Activated T-cell treated with anti-CD3 and anti-CD28 coated beads for 24 hours (primary cell): ENCODE measurements at regions not wholly inside any gene's neighbourhood (a gene's known extent, or its start where the extent isn't known, plus 50 kb on each side); places are given as distances from the start of the nearest gene placed in this dataset.

Experiments used
- DNase-seq: peaks from one replicate; pipeline ENCODE4 v3.0.0-alpha.2; 2020; ENCODE audit warnings: low read depth

- DNase-seq, result no peak
Observed at GRCh38 chr17:5786510-5786875, 202.2 kb upstream of the NLRP1 start.

GRCh38 chr17:5788266-5788900, 204.1 kb upstream of the NLRP1 start:
- no peak for DNase-seq

- DNase-seq, result no peak
Observed at GRCh38 chr17:5789528-5789927, 205.2 kb upstream of the NLRP1 start.

- no peak for DNase-seq
Observed at GRCh38 chr17:5793157-5793556, 208.8 kb upstream of the NLRP1 start.

GRCh38 chr17:5793899-5794298, 209.6 kb upstream of the NLRP1 start:
- no peak for DNase-seq

- DNase-seq, result no peak
Observed at GRCh38 chr17:5794385-5794784, 210.1 kb upstream of the NLRP1 start.

GRCh38 chr17:5794881-5795506, 210.7 kb upstream of the NLRP1 start:
- no peak for DNase-seq

- DNase-seq, result no peak
Observed at GRCh38 chr17:5797447-5798050, 213.2 kb upstream of the NLRP1 start.

- no peak for DNase-seq
Observed at GRCh38 chr17:5798094-5798493, 213.8 kb upstream of the NLRP1 start.

- no peak for DNase-seq
Observed at GRCh38 chr17:5800131-5800530, 215.8 kb upstream of the NLRP1 start.

- DNase-seq, result no peak
Observed at GRCh38 chr17:5800646-5801045, 216.3 kb upstream of the NLRP1 start.

- DNase-seq, result no peak
Observed at GRCh38 chr17:5804251-5804650, 219.9 kb upstream of the NLRP1 start.

- DNase-seq, result no peak
Observed at GRCh38 chr17:5809056-5809455, 224.7 kb upstream of the NLRP1 start.

- DNase-seq, result no peak
Observed at GRCh38 chr17:5809580-5810188, 225.4 kb upstream of the NLRP1 start.

GRCh38 chr17:5812590-5812989, 228.3 kb upstream of the NLRP1 start:
- no peak for DNase-seq

- no peak for DNase-seq
Observed at GRCh38 chr17:5813357-5813756, 229.0 kb upstream of the NLRP1 start.

GRCh38 chr17:5815396-5815795, 231.1 kb upstream of the NLRP1 start:
- DNase-seq, result no peak

- no peak for DNase-seq
Observed at GRCh38 chr17:5816491-5817070, 232.3 kb upstream of the NLRP1 start.

- DNase-seq, result no peak
Observed at GRCh38 chr17:5817475-5818395, 233.4 kb upstream of the NLRP1 start.

- DNase-seq, result no peak
Observed at GRCh38 chr17:5819396-5819795, 235.1 kb upstream of the NLRP1 start.

- DNase-seq, result no peak
Observed at GRCh38 chr17:5819921-5820685, 235.8 kb upstream of the NLRP1 start.
